C4-2B (cell line): ENCODE measurements at regions not wholly inside any gene's neighbourhood (a gene's known extent, or its start where the extent isn't known, plus 50 kb on each side); places are given as distances from the start of the nearest gene placed in this dataset.

Experiments used
- ZFX ChIP-seq: fragments of 450-650 bp; IDR thresholded peaks from 2 replicates; pipeline ENCODE4 v1.6.1; 2017
- TF ChIP-seq, protein P1 (sequence below): fragments of 450-650 bp; conservative IDR thresholded peaks from 2 replicates; pipeline ENCODE4 v1.5.1; 2017; ENCODE audit warnings: mild to moderate bottlenecking

DNA sequence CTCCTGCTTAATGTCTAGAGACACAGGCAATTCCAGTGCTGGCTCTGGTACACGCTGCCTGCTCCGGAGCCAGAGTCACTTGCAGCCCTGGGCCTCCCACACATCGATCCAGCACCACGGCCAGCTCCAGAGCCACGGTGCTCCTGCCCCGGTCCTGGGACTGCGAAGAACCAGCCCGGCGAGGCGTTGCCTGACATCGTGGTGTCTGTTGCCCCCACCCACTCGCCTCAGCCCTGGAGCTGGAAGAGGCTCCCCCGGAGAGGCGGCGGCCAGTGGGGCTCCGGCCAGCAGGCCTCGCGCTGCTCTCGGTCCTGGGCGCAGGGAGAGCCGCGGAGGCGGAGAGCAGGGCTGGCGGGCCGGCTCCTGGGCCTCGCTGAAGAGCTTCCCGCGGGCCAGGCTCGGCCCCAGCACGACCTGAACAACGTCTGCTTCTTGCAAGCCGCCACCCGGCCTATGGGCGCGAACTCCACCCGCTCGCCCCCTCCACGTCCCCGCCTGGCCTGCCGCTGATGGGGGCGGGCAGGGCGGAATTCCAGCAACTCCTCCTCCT, 364.8 kb downstream of the CEP170 start:
- TF ChIP-seq, protein P1, sequence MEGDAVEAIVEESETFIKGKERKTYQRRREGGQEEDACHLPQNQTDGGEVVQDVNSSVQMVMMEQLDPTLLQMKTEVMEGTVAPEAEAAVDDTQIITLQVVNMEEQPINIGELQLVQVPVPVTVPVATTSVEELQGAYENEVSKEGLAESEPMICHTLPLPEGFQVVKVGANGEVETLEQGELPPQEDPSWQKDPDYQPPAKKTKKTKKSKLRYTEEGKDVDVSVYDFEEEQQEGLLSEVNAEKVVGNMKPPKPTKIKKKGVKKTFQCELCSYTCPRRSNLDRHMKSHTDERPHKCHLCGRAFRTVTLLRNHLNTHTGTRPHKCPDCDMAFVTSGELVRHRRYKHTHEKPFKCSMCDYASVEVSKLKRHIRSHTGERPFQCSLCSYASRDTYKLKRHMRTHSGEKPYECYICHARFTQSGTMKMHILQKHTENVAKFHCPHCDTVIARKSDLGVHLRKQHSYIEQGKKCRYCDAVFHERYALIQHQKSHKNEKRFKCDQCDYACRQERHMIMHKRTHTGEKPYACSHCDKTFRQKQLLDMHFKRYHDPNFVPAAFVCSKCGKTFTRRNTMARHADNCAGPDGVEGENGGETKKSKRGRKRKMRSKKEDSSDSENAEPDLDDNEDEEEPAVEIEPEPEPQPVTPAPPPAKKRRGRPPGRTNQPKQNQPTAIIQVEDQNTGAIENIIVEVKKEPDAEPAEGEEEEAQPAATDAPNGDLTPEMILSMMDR: no peak
- no peak for TF ChIP-seq ZFX
